NCI-H226 (cell line): ENCODE measurements at regions not wholly inside any gene's neighbourhood (a gene's known extent, or its start where the extent isn't known, plus 50 kb on each side); places are given as distances from the start of the nearest gene placed in this dataset.
A peak's percentile ranks its signal among the peaks of the same experiment; 100 is the strongest.

Experiments used
- DNase-seq: peaks from one replicate; pipeline ENCODE4 v3.0.0-alpha.2; 2015

DNA sequence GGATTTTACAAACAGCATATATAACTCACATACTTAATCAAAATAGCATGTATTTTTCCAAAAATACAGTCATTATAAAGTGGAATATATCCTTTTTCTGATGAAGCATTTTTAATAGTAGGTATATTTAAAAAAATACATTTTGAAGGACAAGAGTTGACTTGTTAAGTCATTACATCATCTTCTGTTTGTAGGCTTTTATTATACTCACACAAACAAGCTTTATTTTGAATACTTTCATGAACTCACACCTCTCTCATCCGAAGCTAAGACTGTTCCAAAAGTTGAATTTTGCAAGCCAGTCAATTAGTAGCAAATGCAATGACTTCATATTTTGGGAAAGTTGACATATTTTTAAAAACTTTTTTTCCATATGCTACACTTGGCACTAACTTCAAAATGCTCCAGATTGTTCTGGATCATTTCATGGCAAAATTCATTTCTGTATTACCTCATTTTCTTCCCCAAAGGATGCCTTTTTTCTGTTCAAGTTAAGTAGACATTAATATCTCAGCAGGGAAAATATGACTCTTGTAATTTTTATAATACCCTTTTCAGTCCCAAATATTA lies 68.5 kb upstream of the WDR75 start:
- DNase-seq, result no peak

DNA sequence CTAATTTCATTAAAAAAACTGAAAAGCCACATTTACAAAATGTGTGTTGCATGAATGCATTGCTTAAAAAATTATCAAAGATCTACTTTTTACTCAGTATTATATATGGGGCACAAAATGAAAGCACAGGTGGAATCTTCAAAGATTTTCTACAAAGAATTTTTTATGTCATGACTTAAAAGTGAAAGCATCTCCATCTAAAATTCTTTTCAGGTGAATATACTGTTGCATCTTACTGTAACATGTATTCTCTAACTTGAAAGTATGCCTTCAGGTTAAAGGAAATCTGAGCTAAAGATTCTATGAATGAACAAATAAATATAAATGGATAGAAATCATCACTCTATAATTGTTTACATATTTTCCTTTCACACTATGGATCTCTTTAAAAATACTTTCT lies 66.8 kb upstream of the WDR75 start:
- no peak for DNase-seq

DNA sequence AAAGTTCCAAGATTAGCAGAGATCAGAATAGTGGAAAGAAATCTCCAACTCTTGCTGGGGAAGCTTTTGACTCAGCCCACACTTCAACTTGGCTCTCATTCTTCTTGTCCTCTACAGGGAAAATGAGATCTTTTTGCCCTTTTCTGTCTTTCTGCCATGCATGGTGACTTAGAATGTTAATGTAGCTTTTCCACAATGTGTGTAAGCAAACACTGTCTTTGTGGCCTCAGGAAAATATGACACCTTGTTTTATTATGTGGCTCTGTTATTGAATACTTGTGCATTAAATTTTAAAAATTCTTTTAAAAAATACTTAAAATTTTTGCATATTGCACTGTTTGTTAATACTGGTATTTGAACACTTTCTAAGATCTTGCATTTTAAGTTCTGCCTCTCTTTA lies 65.4 kb upstream of the WDR75 start:
- no peak for DNase-seq

DNA sequence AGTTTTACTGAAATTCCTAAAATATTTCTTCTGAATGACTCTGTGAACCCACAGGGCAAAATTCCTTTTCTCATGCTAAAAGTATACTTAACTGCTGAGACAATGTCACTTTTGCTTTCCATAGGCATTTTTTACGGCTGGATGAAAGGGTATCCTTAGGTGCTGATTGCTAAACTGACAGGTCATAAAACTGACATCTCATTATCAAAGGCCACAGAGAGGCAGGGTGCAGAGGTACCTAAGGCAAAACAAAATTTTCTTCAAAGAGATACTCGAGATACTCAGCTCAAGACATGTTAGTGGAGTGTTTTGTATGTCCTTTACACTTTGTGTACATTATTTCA lies 62.0 kb upstream of the WDR75 start:
- DNase-seq, result peak; percentile 63

DNA sequence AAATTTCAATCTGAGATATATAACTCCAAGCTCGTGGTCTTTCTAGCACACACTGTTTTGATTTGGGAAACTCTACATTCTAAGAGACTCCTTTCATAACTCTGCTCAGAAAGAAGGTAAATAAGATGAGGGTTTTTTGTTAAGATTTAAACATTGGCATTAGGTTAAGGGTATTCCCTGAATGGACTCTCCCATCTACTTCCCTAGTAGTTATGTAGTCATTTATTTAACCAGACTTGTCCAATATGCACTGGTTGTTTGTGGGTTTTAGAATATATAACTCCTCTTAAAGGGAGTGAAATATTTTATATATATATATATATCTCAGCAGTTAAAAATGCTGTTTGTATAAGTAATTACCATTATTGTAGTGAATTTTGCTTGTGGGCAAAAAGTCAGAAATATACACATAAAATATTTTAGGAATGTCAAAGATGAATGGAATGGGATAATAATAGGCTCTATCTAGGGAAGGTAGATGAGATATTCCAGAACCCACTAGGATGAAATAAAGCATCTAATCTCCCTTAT lies 61.5 kb upstream of the WDR75 start:
- peak; percentile 46 for DNase-seq

DNA sequence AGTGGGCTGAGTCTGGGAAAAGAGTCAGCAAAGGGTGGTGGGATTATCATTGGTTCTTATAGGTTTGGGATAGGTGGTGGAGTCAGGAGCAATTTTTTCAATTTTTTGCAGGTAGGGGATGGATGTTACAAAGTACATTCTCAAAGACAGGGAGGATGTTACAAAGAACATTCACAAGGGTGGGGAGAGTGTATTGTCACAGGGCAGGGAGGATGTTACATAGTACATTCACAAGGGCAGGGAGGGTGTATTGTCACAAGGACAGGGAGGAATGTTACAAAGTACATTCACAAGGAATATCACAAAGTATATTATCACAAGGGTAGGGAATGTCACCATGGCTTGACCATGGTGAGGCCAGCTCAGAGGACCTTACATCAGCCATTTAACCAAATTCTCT lies 58.6 kb upstream of the WDR75 start:
- DNase-seq, result no peak

DNA sequence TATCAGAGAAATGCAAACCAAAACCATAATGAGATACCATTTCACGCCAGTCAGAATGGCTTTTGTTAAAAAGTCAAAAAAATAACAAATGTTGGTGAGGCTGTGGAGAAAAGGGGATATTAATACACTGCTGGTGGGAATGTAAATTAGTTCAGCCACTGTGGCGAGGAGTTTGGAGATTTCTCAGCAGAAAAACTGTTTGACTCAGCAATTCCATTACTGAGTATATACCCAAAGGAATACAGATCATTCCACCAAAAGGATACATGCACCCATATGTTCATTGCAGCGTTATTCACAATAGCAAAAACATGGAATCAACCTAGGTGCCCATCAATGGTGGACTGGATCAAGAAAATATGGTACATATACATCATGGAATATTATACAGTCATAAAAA lies 54.5 kb upstream of the WDR75 start:
- DNase-seq, result no peak

DNA sequence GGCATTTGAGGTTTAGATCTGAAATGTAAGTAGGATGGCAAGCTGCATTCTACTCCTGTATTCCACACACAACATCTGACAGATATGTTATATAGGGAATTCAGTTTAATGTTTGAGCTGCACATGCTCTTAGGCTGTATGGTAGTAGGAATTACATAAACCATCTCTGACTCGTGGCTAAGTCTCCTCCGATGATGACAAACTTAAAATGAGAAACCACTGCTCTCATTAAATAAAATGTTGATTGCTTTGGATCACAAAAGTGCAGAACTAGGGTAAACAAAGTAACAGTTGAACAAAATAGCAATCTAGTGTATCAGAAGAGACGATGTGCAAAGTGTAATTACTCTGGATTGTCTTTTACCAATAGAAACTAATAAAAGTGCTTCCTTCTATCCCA lies 50.1 kb upstream of the WDR75 start:
- no peak for DNase-seq
